ENCODE measurements at regions not wholly inside any gene's neighbourhood (a gene's known extent, or its start where the extent isn't known, plus 50 kb on each side); places are given as distances from the start of the nearest gene placed in this dataset.

- TF ChIP-seq CTCF (IDR thresholded peaks at IDR 0.05; ENCODE audit: low read depth, low read length, poor library complexity, severe bottlenecking) (no peak), EZH2phosphoT487 (IDR thresholded peaks at IDR 0.05; ENCODE audit: borderline replicate concordance, low read length) (no peak)
Measured at GRCh38 chr18:40738321-40738880, 1216.6 kb upstream of the PIK3C3 start.

Measured in DOHH2 (cell line).